ENCODE measurements at regions not wholly inside any gene's neighbourhood (a gene's known extent, or its start where the extent isn't known, plus 50 kb on each side); places are given as distances from the start of the nearest gene placed in this dataset.

- TF ChIP-seq SMAD1 (IDR thresholded peaks at IDR 0.05; ENCODE audit: low read depth, partially characterized antibody) (peak; percentile 76), ETV6 (conservative IDR thresholded peaks at IDR 0.05 in 1 of 2, IDR thresholded peaks at IDR 0.05 in 1 of 2; ENCODE audit: borderline replicate concordance in 1 of 2, low read depth in 1 of 2) (peak in 1 of 2 experiments; percentile 72; a peak in 1 of 4 replicates), ZNF217 (IDR thresholded peaks at IDR 0.05) (peak; percentile 78; the same call in 1 of the 2 replicates), CBX5 (IDR thresholded peaks at IDR 0.05; ENCODE audit: low read depth) (peak; percentile 77; the same call in 1 of the 2 replicates), BHLHE40 (IDR thresholded peaks at IDR 0.05; ENCODE audit: borderline replicate concordance in 1 of 2, low read depth in 2 of 2, low read length in 1 of 2) (peak; percentile 78 to 79; a peak in 3 of 4 replicates), ATF7 (IDR thresholded peaks at IDR 0.05; ENCODE audit: low read depth) (peak; percentile 82), PAX5 (IDR thresholded peaks at IDR 0.05; ENCODE audit: borderline replicate concordance, low read depth, low read length) (peak; percentile 99), NFIC (IDR thresholded peaks at IDR 0.05; ENCODE audit: low read depth, low read length) (peak; percentile 97), IRF3 (IDR thresholded peaks at IDR 0.05) (no peak), SREBF2 (IDR thresholded peaks at IDR 0.05; ENCODE audit: low read length) (no peak), CREB1 (IDR thresholded peaks at IDR 0.05; ENCODE audit: low read depth) (peak; percentile 66; the same call in 1 of the 2 replicates), RCOR1 (conservative IDR thresholded peaks at IDR 0.05; ENCODE audit: low read depth, low read length) (peak; percentile 79; the same call in 1 of the 2 replicates), NR2F1 (conservative IDR thresholded peaks at IDR 0.05) (peak; percentile 99), E2F8 (IDR thresholded peaks at IDR 0.05; ENCODE audit: low read depth, partially characterized antibody) (peak; percentile 52), CREM (IDR thresholded peaks at IDR 0.05; ENCODE audit: low read depth) (peak; percentile 88), GATAD2B (conservative IDR thresholded peaks at IDR 0.05; ENCODE audit: low read depth) (peak; percentile 6; the same call in 1 of the 2 replicates), BACH1 (IDR thresholded peaks at IDR 0.05; ENCODE audit: borderline replicate concordance) (peak; percentile 69; the same call in 1 of the 2 replicates), STAT3 (IDR thresholded peaks at IDR 0.05; ENCODE audit: low read depth, low read length) (peak; percentile 84; the same call in 1 of the 2 replicates), EP300 (IDR thresholded peaks at IDR 0.05; ENCODE audit: borderline replicate concordance in 1 of 2, control insufficient read depth in 1 of 2, low read depth in 2 of 2, low read length in 2 of 2) (peak; percentile 96 to 98), BMI1 (IDR thresholded peaks at IDR 0.05; ENCODE audit: borderline replicate concordance) (peak; percentile 77), NR2C1 (IDR thresholded peaks at IDR 0.05) (no peak), PKNOX1 (IDR thresholded peaks at IDR 0.05) (peak; percentile 35; the same call in 1 of the 2 replicates), ESRRA (IDR thresholded peaks at IDR 0.05; ENCODE audit: low read length) (no peak), MYB (IDR thresholded peaks at IDR 0.05; ENCODE audit: borderline replicate concordance, low read depth, low read length) (no peak), CHD2 (IDR thresholded peaks at IDR 0.05; ENCODE audit: borderline replicate concordance, low read depth, low read length) (peak; percentile 74; the same call in 1 of the 2 replicates), ZNF24 (IDR thresholded peaks at IDR 0.05) (0 out of 2 replicates have a peak, but pooled peaks have one; percentile 39), DPF2 (IDR thresholded peaks at IDR 0.05) (peak; percentile 89)
Observed at GRCh38 chr11:109970516-109971183, 122.5 kb upstream of the ZC3H12C start (continued).
